Ishikawa (cell line): ENCODE measurements at regions not wholly inside any gene's neighbourhood (a gene's known extent, or its start where the extent isn't known, plus 50 kb on each side); places are given as distances from the start of the nearest gene placed in this dataset.

ENCODE experiments used
- CEBPB ChIP-seq: IDR thresholded peaks from 2 replicates; pipeline ENCODE4 v1.6.1; 2012
- CREB1 ChIP-seq: IDR thresholded peaks from 2 replicates; pipeline ENCODE4 v1.6.1; 2012; ENCODE audit warnings: low read depth
- EP300 ChIP-seq: IDR thresholded peaks from 2 replicates; pipeline ENCODE4 v1.6.1; 2012; ENCODE audit warnings: borderline replicate concordance
- FOXM1 ChIP-seq: IDR thresholded peaks from 2 replicates; pipeline ENCODE4 v1.6.1; 2012; ENCODE audit warnings: low read depth, borderline replicate concordance
- MAX ChIP-seq: IDR thresholded peaks from 2 replicates; pipeline ENCODE4 v1.6.1; 2012
- NFIC ChIP-seq: IDR thresholded peaks from 2 replicates; pipeline ENCODE4 v1.6.1; 2012
- RAD21 ChIP-seq: IDR thresholded peaks from 2 replicates; pipeline ENCODE4 v1.6.1; 2012; ENCODE audit warnings: low read depth
- REST ChIP-seq: IDR thresholded peaks from 2 replicates; pipeline ENCODE4 v1.6.1; 2012; ENCODE audit warnings: low read depth, mild to moderate bottlenecking
- TAF1 ChIP-seq: IDR thresholded peaks from 2 replicates; pipeline ENCODE4 v1.6.1; 2012; ENCODE audit warnings: low read depth, mild to moderate bottlenecking
- TEAD4 ChIP-seq: IDR thresholded peaks from 2 replicates; pipeline ENCODE4 v1.6.1; 2012
- USF1 ChIP-seq: IDR thresholded peaks from 2 replicates; pipeline ENCODE4 v1.6.1; 2012
- YY1 ChIP-seq: IDR thresholded peaks from 2 replicates; pipeline ENCODE4 v1.6.1; 2012; ENCODE audit warnings: low read depth

GRCh38 chr18:49717617-49718016, 95.7 kb downstream of the ACAA2 start:
- TF ChIP-seq EP300 (no peak), TAF1 (no peak), MAX (no peak), CEBPB (no peak), YY1 (no peak), REST (no peak), CREB1 (no peak), RAD21 (no peak), USF1 (no peak), TEAD4 (no peak), NFIC (no peak), FOXM1 (no peak)
